Activated CD4-positive, alpha-beta memory T cell treated with anti-CD3 and anti-CD28 coated beads for 36 hours (primary cell): ENCODE measurements at regions not wholly inside any gene's neighbourhood (a gene's known extent, or its start where the extent isn't known, plus 50 kb on each side); places are given as distances from the start of the nearest gene placed in this dataset.

Experiments
- CTCF ChIA-PET: fragments of 350-600 bp; sonication (Branson Sonifier 250); formaldehyde crosslinking; loops from one replicate; lab custom pipeline; 2021; ENCODE audit warnings: antibody characterized with exemption, inconsistent platforms; lab: Charles Lee
- POLR2A ChIA-PET: fragments of 350-600 bp; sonication (Branson Sonifier 250); formaldehyde crosslinking; loops from one replicate; lab custom pipeline; 2021; ENCODE audit warnings: antibody characterized with exemption; lab: Charles Lee
- DNase-seq: peaks from one replicate; pipeline ENCODE4 v3.0.0-alpha.2; 2020
- H3K27ac Mint-ChIP-seq: one replicate; pipeline ENCODE4 v1.8.0; 2021; ENCODE audit warnings: mixed read lengths
- H3K27me3 Mint-ChIP-seq: one replicate; pipeline ENCODE4 v1.8.0; 2021; ENCODE audit warnings: mixed read lengths
- H3K36me3 Mint-ChIP-seq: one replicate; pipeline ENCODE4 v1.8.0; 2021; ENCODE audit warnings: mixed read lengths
- H3K4me1 Mint-ChIP-seq: one replicate; pipeline ENCODE4 v1.8.0; 2021; ENCODE audit warnings: low read depth, mixed read lengths
- H3K4me3 Mint-ChIP-seq: one replicate; pipeline ENCODE4 v1.8.0; 2021; ENCODE audit warnings: mild to moderate bottlenecking, mixed read lengths
- H3K9me3 Mint-ChIP-seq: one replicate; pipeline ENCODE4 v1.8.0; 2021; ENCODE audit warnings: mixed read lengths
- intact Hi-C: fragments of 100-400 bp; cut with micrococcal nuclease; formaldehyde crosslinking; loops from one replicate; pipeline ENCODE4 v1.15.1; 2023

GRCh38 chr5:62029303-62029702 is 276.7 kb upstream of the KIF2A start:
- no peaks in the 10 kb centered on the region for H3K4me1 Mint-ChIP-seq
- H3K4me3 Mint-ChIP-seq, result no peak overlapping the region
- no peak for DNase-seq
- intact Hi-C loops, result no loop called here
- ChIA-PET CTCF (no interaction called here), POLR2A (no interaction called here)
- H3K27ac Mint-ChIP-seq, result no peak overlapping the region
- no peaks in the 10 kb centered on the region for H3K36me3 Mint-ChIP-seq
- peaks cover 10% of the 10 kb centered on the region for H3K9me3 Mint-ChIP-seq
- no peaks in the 10 kb centered on the region for H3K27me3 Mint-ChIP-seq

GRCh38 chr5:62030326-62030725 is 275.7 kb upstream of the KIF2A start:
- H3K27me3 Mint-ChIP-seq, result no peaks in the 10 kb centered on the region
- intact Hi-C loops, result no loop called here
- CTCF ChIA-PET, result no interaction called here

GRCh38 chr5:62038024-62038423 is 268.0 kb upstream of the KIF2A start:
- Mint-ChIP-seq H3K4me1 (no peaks in the 10 kb centered on the region), H3K27ac (no peak overlapping the region), H3K4me3 (no peak overlapping the region), H3K9me3 (peaks cover 2% of the 10 kb centered on the region), H3K27me3 (no peaks in the 10 kb centered on the region), H3K36me3 (no peaks in the 10 kb centered on the region)
- POLR2A ChIA-PET, result no interaction called here
- CTCF ChIA-PET, result no interaction called here
- DNase-seq, result no peak
- intact Hi-C loops, result no loop called here

More at GRCh38 chr5:62030326-62030725, 275.7 kb upstream of the KIF2A start:
- no peak overlapping the region for H3K27ac Mint-ChIP-seq
- H3K9me3 Mint-ChIP-seq, result peaks cover 5% of the 10 kb centered on the region
- no peak for DNase-seq
- no peaks in the 10 kb centered on the region for H3K4me1 Mint-ChIP-seq
- H3K4me3 Mint-ChIP-seq, result no peak overlapping the region
- H3K36me3 Mint-ChIP-seq, result no peaks in the 10 kb centered on the region
- POLR2A ChIA-PET, result no interaction called here

GRCh38 chr5:62041156-62041756 is 264.8 kb upstream of the KIF2A start:
- Mint-ChIP-seq H3K27ac (no peak overlapping the region), H3K9me3 (peaks cover 3% of the 10 kb centered on the region), H3K36me3 (no peaks in the 10 kb centered on the region), H3K4me3 (no peak overlapping the region), H3K27me3 (no peaks in the 10 kb centered on the region), H3K4me1 (no peaks in the 10 kb centered on the region)
- POLR2A ChIA-PET, result no interaction called here
- CTCF ChIA-PET, result no interaction called here
- intact Hi-C loops, result no loop called here
- no peak for DNase-seq

- Mint-ChIP-seq H3K4me1 (no peaks in the 10 kb centered on the region), H3K27ac (no peak overlapping the region), H3K27me3 (no peaks in the 10 kb centered on the region), H3K9me3 (peaks cover 5% of the 10 kb centered on the region), H3K4me3 (no peak overlapping the region), H3K36me3 (no peaks in the 10 kb centered on the region)
- ChIA-PET POLR2A (no interaction called here), CTCF (no interaction called here)
- intact Hi-C loops, result no loop called here
- no peak for DNase-seq
Measured at GRCh38 chr5:62042007-62042406, 264.0 kb upstream of the KIF2A start.

GRCh38 chr5:62043289-62044280 is 262.4 kb upstream of the KIF2A start:
- Mint-ChIP-seq H3K9me3 (peaks cover 5% of the 10 kb centered on the region), H3K27me3 (no peaks in the 10 kb centered on the region), H3K4me3 (no peak overlapping the region), H3K27ac (no peak overlapping the region), H3K4me1 (no peaks in the 10 kb centered on the region), H3K36me3 (no peaks in the 10 kb centered on the region)
- ChIA-PET POLR2A (no interaction called here), CTCF (no interaction called here)
- intact Hi-C loops, result no loop called here
- no peak for DNase-seq

- peaks cover 5% of the 10 kb centered on the region for H3K9me3 Mint-ChIP-seq
- CTCF ChIA-PET, result no interaction called here
- POLR2A ChIA-PET, result no interaction called here
- no peak for DNase-seq
- intact Hi-C loops, result no loop called here
- H3K27me3 Mint-ChIP-seq, result no peaks in the 10 kb centered on the region
- H3K4me3 Mint-ChIP-seq, result no peak overlapping the region
- H3K27ac Mint-ChIP-seq, result no peak overlapping the region
- no peaks in the 10 kb centered on the region for H3K4me1 Mint-ChIP-seq
- H3K36me3 Mint-ChIP-seq, result no peaks in the 10 kb centered on the region
Measured at GRCh38 chr5:62044989-62045388, 261.0 kb upstream of the KIF2A start.

GRCh38 chr5:62046191-62046590 is 259.8 kb upstream of the KIF2A start:
- DNase-seq, result no peak
- no peaks in the 10 kb centered on the region for H3K36me3 Mint-ChIP-seq
- ChIA-PET CTCF (no interaction called here), POLR2A (no interaction called here)
- H3K27me3 Mint-ChIP-seq, result no peaks in the 10 kb centered on the region
- peaks cover 5% of the 10 kb centered on the region for H3K9me3 Mint-ChIP-seq
- intact Hi-C loops, result no loop called here
- no peak overlapping the region for H3K27ac Mint-ChIP-seq
- H3K4me1 Mint-ChIP-seq, result no peaks in the 10 kb centered on the region
- H3K4me3 Mint-ChIP-seq, result no peak overlapping the region

- ChIA-PET CTCF (no interaction called here), POLR2A (no interaction called here)
- H3K4me1 Mint-ChIP-seq, result no peaks in the 10 kb centered on the region
- no peaks in the 10 kb centered on the region for H3K9me3 Mint-ChIP-seq
- H3K4me3 Mint-ChIP-seq, result no peak overlapping the region
- no peak for DNase-seq
- no peaks in the 10 kb centered on the region for H3K36me3 Mint-ChIP-seq
- H3K27me3 Mint-ChIP-seq, result no peaks in the 10 kb centered on the region
- H3K27ac Mint-ChIP-seq, result no peak overlapping the region
- intact Hi-C loops, result no loop called here
Measured at GRCh38 chr5:62051747-62052146, 254.3 kb upstream of the KIF2A start.

- H3K27ac Mint-ChIP-seq, result no peak overlapping the region
- H3K36me3 Mint-ChIP-seq, result no peaks in the 10 kb centered on the region
- H3K4me1 Mint-ChIP-seq, result no peaks in the 10 kb centered on the region
- no peaks in the 10 kb centered on the region for H3K27me3 Mint-ChIP-seq
- ChIA-PET CTCF (no interaction called here), POLR2A (no interaction called here)
- DNase-seq, result no peak
- H3K9me3 Mint-ChIP-seq, result no peaks in the 10 kb centered on the region
- no peak overlapping the region for H3K4me3 Mint-ChIP-seq
- intact Hi-C loops, result no loop called here
Measured at GRCh38 chr5:62059960-62060359, 246.0 kb upstream of the KIF2A start.

GRCh38 chr5:62065050-62065449 is 241.0 kb upstream of the KIF2A start:
- DNase-seq, result no peak
- ChIA-PET POLR2A (no interaction called here), CTCF (no interaction called here)
- intact Hi-C loops, result no loop called here
- Mint-ChIP-seq H3K4me1 (no peaks in the 10 kb centered on the region), H3K9me3 (no peaks in the 10 kb centered on the region), H3K27me3 (no peaks in the 10 kb centered on the region), H3K4me3 (no peak overlapping the region), H3K36me3 (no peaks in the 10 kb centered on the region), H3K27ac (no peak overlapping the region)

GRCh38 chr5:62066761-62067277 is 239.2 kb upstream of the KIF2A start:
- CTCF ChIA-PET, result no interaction called here
- Mint-ChIP-seq H3K27ac (no peak overlapping the region), H3K9me3 (no peaks in the 10 kb centered on the region), H3K4me3 (no peak overlapping the region), H3K36me3 (no peaks in the 10 kb centered on the region), H3K27me3 (no peaks in the 10 kb centered on the region), H3K4me1 (no peaks in the 10 kb centered on the region)
- no peak for DNase-seq
- intact Hi-C loops, result no loop called here
- POLR2A ChIA-PET, result no interaction called here
